GM12892 (cell line): ENCODE measurements at regions not wholly inside any gene's neighbourhood (a gene's known extent, or its start where the extent isn't known, plus 50 kb on each side); places are given as distances from the start of the nearest gene placed in this dataset.
"Not testable (repeated sequence)": the region's sequence is repeated elsewhere in the genome, so short reads cannot be mapped to it uniquely, and the experiment has no call there.

Source experiments
- DNase-seq: peaks from one replicate; pipeline ENCODE4 v3.0.0; 2011; ENCODE audit not compliant: insufficient read length
- FAIRE-seq: peaks from 2 replicates; lab custom pipeline; 2011; peaks lifted over from hg19 to GRCh38; lab: Jason Lieb, UNC
- POLR2A ChIP-seq: IDR thresholded peaks from 2 replicates; pipeline ENCODE4 v1.6.1; 2011; ENCODE audit warnings: low read depth, low read length, control low read depth
- POLR2AphosphoS5 ChIP-seq: IDR thresholded peaks from 2 replicates; pipeline ENCODE4 v1.6.1; 2011; ENCODE audit warnings: low read depth, low read length, control low read depth
- TAF1 ChIP-seq: IDR thresholded peaks from 2 replicates; pipeline ENCODE4 v1.6.1; 2011; ENCODE audit warnings: low read depth, mild to moderate bottlenecking, control low read depth, low read length, borderline replicate concordance

- no peak for FAIRE-seq
- DNase-seq: no peak
- TF ChIP-seq POLR2AphosphoS5 (no peak), POLR2A (no peak), TAF1 (no peak)
Observed at GRCh38 chr2:163121483-163121882, 282.9 kb upstream of the KCNH7 start.

DNA sequence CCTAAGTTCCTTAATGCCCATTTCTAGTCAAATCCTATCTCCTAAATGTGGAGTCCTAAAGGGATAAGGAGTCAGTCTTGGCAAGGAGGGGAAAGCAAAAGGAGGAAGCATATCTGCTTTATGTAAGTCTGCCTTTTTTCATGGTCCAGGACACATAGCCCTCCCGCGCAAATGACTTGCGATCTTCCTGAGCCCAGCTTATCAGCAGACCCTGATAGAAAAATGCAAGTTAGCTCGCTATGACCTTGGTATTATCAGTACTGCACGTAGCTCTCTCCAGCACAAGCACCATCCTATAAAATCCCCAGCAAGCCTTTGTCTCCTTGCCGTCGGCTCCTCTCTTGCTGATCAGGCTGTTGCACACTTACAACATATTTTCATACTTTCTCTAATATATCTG lies 281.4 kb upstream of the KCNH7 start:
- FAIRE-seq (no peak), DNase-seq (no peak)
- TF ChIP-seq POLR2AphosphoS5 (no peak), TAF1 (no peak), POLR2A (no peak)

- FAIRE-seq (no peak), DNase-seq (no peak)
- no peak for TF ChIP-seq POLR2AphosphoS5
- no peak for TF ChIP-seq TAF1
- TF ChIP-seq POLR2A: no peak
Observed at GRCh38 chr2:163086940-163087339, 248.4 kb upstream of the KCNH7 start.

GRCh38 chr2:163085366-163086024 lies 246.9 kb upstream of the KCNH7 start:
- not testable (repeated sequence) for DNase-seq, FAIRE-seq

GRCh38 chr2:163081754-163082153 lies 243.2 kb upstream of the KCNH7 start:
- TF ChIP-seq POLR2A (no peak), POLR2AphosphoS5 (no peak), TAF1 (no peak)
- FAIRE-seq (no peak), DNase-seq (no peak)

DNA sequence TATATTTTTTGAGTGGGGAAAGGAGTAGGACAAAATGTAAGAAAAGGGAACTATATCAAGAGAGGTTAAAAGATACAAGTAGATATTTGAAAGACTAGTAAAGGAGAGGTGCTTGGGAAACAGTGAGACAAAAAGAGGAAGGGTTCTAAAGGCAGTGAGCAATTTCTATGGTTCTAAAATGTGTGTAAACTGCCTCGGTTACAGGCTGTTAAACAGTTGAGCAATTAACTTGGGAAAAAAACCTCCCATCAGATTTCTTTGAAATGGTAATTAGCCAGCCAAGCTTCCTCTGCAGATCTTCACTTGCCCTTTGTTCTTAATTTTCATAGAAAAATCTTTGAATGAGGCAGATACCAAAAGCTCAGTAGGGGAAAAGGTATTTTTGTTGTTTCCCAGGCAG lies 238.7 kb upstream of the KCNH7 start:
- FAIRE-seq (no peak), DNase-seq (no peak)
- TF ChIP-seq POLR2A: no peak
- TF ChIP-seq TAF1: no peak

- FAIRE-seq (no peak), DNase-seq (no peak)
- TF ChIP-seq POLR2A (no peak), TAF1 (no peak), POLR2AphosphoS5 (no peak)
Observed at GRCh38 chr2:163066085-163066484, 227.5 kb upstream of the KCNH7 start.

GRCh38 chr2:163062524-163062923 lies 224.0 kb upstream of the KCNH7 start:
- TF ChIP-seq POLR2AphosphoS5 (no peak), POLR2A (no peak), TAF1 (no peak)
- DNase-seq: no peak
- no peak for FAIRE-seq

DNA sequence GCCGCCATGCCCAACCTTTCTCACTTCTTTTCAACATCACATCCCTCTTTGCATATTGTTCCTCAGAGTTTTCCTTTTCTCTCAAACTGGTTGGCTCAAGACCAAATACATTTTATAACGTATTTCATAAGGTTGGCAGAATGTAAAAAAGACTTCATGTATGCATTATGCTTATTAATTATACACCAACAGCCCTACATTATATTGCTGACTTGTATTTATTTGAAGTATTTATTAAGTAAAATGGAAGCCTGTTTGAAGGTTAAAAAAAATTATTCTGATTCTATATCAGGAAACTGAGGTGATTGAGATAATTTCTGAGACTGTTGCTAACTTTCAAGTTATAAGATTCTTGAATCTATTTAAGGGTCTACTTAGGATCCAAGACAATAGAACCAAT lies 208.0 kb upstream of the KCNH7 start:
- no peak for TF ChIP-seq POLR2A
- no peak for TF ChIP-seq POLR2AphosphoS5
- TF ChIP-seq TAF1: no peak
- FAIRE-seq: no peak
- no peak for DNase-seq

DNA sequence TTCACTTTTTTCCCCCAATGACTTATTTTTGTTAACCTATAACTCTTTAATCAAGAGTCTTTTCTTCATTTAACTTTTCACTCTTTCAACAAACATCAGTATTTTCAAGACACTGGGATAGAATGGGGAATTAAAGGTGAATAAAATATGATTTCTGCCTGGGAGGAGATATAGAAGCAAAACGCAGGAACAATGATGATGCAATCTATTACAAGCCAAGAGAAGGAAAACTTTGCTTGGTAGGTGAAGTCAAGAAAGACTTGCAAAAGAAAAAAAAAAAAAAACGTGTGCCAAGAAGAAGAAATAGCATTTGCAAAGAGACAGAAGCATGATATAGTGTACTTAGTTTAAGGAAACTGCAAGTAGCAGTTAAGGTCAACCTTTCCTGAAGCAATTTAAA lies 207.3 kb upstream of the KCNH7 start:
- FAIRE-seq (no peak), DNase-seq (no peak)
- TF ChIP-seq TAF1 (no peak), POLR2A (no peak), POLR2AphosphoS5 (no peak)

- no peak for TF ChIP-seq POLR2AphosphoS5
- no peak for TF ChIP-seq TAF1
- TF ChIP-seq POLR2A: no peak
- FAIRE-seq (no peak), DNase-seq (no peak)
Observed at GRCh38 chr2:163044114-163044513, 205.5 kb upstream of the KCNH7 start.

GRCh38 chr2:163043201-163043600 lies 204.6 kb upstream of the KCNH7 start:
- FAIRE-seq: no peak
- DNase-seq: no peak
- TF ChIP-seq POLR2A (no peak), TAF1 (no peak), POLR2AphosphoS5 (no peak)

DNA sequence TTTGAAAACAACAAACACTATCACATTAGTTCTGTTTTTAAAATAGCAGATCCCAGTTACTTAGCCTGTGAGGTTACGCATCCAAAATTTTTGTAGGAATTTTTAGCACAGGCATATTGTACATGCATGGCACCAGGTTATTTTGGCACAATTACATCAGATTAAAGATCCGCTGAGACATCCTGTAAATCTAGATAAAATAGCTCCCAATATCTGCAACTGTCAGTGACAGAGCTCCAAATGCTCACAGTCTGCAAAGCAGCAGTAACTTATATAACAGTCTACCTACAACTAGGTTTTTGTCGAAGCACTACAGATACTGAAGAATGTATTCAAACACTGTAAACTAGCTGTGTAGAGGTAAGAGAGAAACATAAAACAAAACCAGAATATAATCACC lies 200.7 kb upstream of the KCNH7 start:
- DNase-seq (no peak), FAIRE-seq (no peak)
- TF ChIP-seq POLR2A: no peak
